HepG2 (cell line): ENCODE measurements at regions not wholly inside any gene's neighbourhood (a gene's known extent, or its start where the extent isn't known, plus 50 kb on each side); places are given as distances from the start of the nearest gene placed in this dataset.
A peak's percentile ranks its signal among the peaks of the same experiment; 100 is the strongest.

Source experiments
- ATAC-seq: fragments of 200-7000 bp; cut with Tn5 transposase; 3 replicates; pipeline ENCODE4 v1.9.1; 2020; ENCODE audit warnings: mild to moderate bottlenecking, moderate library complexity
- BruUV-seq: library from RNA; stranded (reverse); fragments of 400-500 nt; replicated peaks from 2 replicates; lab custom pipeline; 2021; lab: Mats Ljungman, UMichigan
- CTCF ChIA-PET: fragments of 300-600 bp; formaldehyde crosslinking; extraction: SDS; loops from one replicate; lab custom pipeline; 2021; ENCODE audit warnings: low total read pairs, inconsistent platforms, low intra/inter-chr PET ratio; lab: Yijun Ruan, JAX
- POLR2A ChIA-PET: fragments of 350-600 bp; sonication (Branson Sonifier 250); formaldehyde crosslinking; loops from one replicate; lab custom pipeline; 2020; ENCODE audit warnings: antibody characterized with exemption, inconsistent platforms; lab: Yijun Ruan, JAX
- DNase-seq: peaks from one replicate; pipeline ENCODE4 v3.0.0-alpha.2; 2015; ENCODE audit warnings: low spot score
- FAIRE-seq: peaks from 3 replicates; lab custom pipeline; 2011; peaks lifted over from hg19 to GRCh38; lab: Jason Lieb, UNC
- H2AFZ ChIP-seq: one replicate; pipeline ENCODE4 v1.6.1; 2011; ENCODE audit warnings: low read length, inconsistent platforms
- H3K27ac ChIP-seq: fragments of 300-600 bp; 3 replicates; pipeline ENCODE4 v1.8.0; 2011; ENCODE audit warnings: mixed run types, mild to moderate bottlenecking, mixed read lengths, low read length, inconsistent platforms; ENCODE audit not compliant: insufficient read depth; ENCODE audit errors: extremely low read length
- H3K27me3 ChIP-seq, 2 experiments: fragments of 200-600 bp in 1 of 2; 2 replicates in 1 of 2; 3 replicates in 1 of 2; pipeline versions ENCODE4 v1.6.0 to v1.8.0; 2011; ENCODE audit warnings: low read length in 2 of 2, mild to moderate bottlenecking in 2 of 2, moderate library complexity in 2 of 2, inconsistent platforms in 1 of 2; ENCODE audit not compliant: insufficient read depth in 2 of 2, control insufficient read depth in 1 of 2
- H3K36me3 ChIP-seq, 2 experiments: fragments of 200-600 bp in 1 of 2; replicated peaks in 1 of 2; 2 replicates in 1 of 2; 3 replicates in 1 of 2; pipeline versions ENCODE4 v1.5.1 to v1.8.0; 2011; ENCODE audit warnings: low read length in 2 of 2, inconsistent platforms in 1 of 2; ENCODE audit not compliant: insufficient read depth in 2 of 2, control insufficient read depth in 1 of 2
- H3K4me1 ChIP-seq: 2 replicates; pipeline ENCODE4 v1.5.1; 2012; ENCODE audit warnings: low read length, inconsistent platforms; ENCODE audit not compliant: insufficient read depth
- H3K4me2 ChIP-seq: 2 replicates; pipeline ENCODE4 v1.6.0; 2011; ENCODE audit warnings: low read depth, low read length, inconsistent platforms
- H3K4me3 ChIP-seq, 3 experiments: fragments of 200-600 bp in 1 of 3; sonication (generic), shearing (Covaris generic) in 1 of 3; replicated peaks in 1 of 3; 2 replicates each; pipeline ENCODE4 v1.5.1; 2011 to 2016; ENCODE audit warnings: low read length in 3 of 3, inconsistent platforms in 2 of 3, low read depth in 2 of 3, mild to moderate bottlenecking in 2 of 3, control low read depth in 1 of 3, mixed read lengths in 1 of 3; ENCODE audit not compliant: insufficient read depth in 1 of 3
- H3K79me2 ChIP-seq: one replicate; pipeline ENCODE4 v1.6.1; 2011; ENCODE audit warnings: low read length, inconsistent platforms; ENCODE audit not compliant: insufficient read depth
- H3K9ac ChIP-seq: 2 replicates; pipeline ENCODE4 v1.6.0; 2011; ENCODE audit warnings: mild to moderate bottlenecking, low read depth, low read length, inconsistent platforms; ENCODE audit not compliant: insufficient read depth
- H3K9me3 ChIP-seq: 2 replicates; pipeline ENCODE4 v1.5.1; 2012; ENCODE audit warnings: mild to moderate bottlenecking, low read length
- H4K20me1 ChIP-seq: 2 replicates; pipeline ENCODE4 v1.6.0; 2011; ENCODE audit warnings: inconsistent platforms, mild to moderate bottlenecking, low read length, moderate library complexity; ENCODE audit not compliant: insufficient read depth
- ARNTL ChIP-seq: sonication (generic); formaldehyde crosslinking; IDR thresholded peaks from 2 replicates; pipeline ENCODE4 v1.4.0; 2020; ENCODE audit warnings: mild to moderate bottlenecking, missing genetic modification reagents
- BCL6 ChIP-seq: IDR thresholded peaks from 2 replicates; pipeline ENCODE4 v1.6.1; 2016; ENCODE audit warnings: missing genetic modification reagents, missing compliant biosample characterization
- CEBPB ChIP-seq: IDR thresholded peaks from 2 replicates; pipeline ENCODE4 v1.6.1; 2011; ENCODE audit warnings: low read depth, low read length, improper control_type of control experiment, borderline replicate concordance
- ETV6 ChIP-seq: sonication (generic); formaldehyde crosslinking; conservative IDR thresholded peaks from 2 replicates; pipeline ENCODE4 v1.4.0; 2020; ENCODE audit warnings: missing genetic modification reagents
- FIP1L1 ChIP-seq: fragments of 200-400 bp; formaldehyde crosslinking; IDR thresholded peaks from 2 replicates; pipeline ENCODE4 v1.6.1; 2018; ENCODE audit warnings: low read depth, mild to moderate bottlenecking, low read length, moderate library complexity, borderline replicate concordance; ENCODE audit not compliant: insufficient read depth
- POGK ChIP-seq: sonication (generic); formaldehyde crosslinking; conservative IDR thresholded peaks from 2 replicates; pipeline ENCODE4 v1.8.0; 2022; ENCODE audit warnings: mild to moderate bottlenecking, moderate library complexity, missing genetic modification reagents
- ZSCAN30 ChIP-seq: sonication (generic); formaldehyde crosslinking; IDR thresholded peaks from 2 replicates; pipeline ENCODE4 v1.5.0; 2020; ENCODE audit warnings: mild to moderate bottlenecking, missing genetic modification reagents
- WGBS: methylation state at CpG from one replicate; pipeline ENCODE4 v1.1.6; 2017; ENCODE audit warnings: low lambda C conversion rate; 5-methylcytosine and 5-hydroxymethylcytosine counted together
- in situ Hi-C: cut with HindIII; loops from 2 replicates; pipeline ENCODE4 v1.10.0; 2017; ENCODE audit warnings: low pct_unique_long_range_greater_than_20kb; ENCODE audit not compliant: extremely low pct_ligation_motif_present
- intact Hi-C: fragments of 100-400 bp; cut with micrococcal nuclease; formaldehyde crosslinking; loops from one replicate; pipeline ENCODE4 v1.10.0; 2022; ENCODE audit not compliant: unreplicated experiment

- no TSS peak for BruUV-seq
- ATAC-seq = no peak
- CTCF ChIA-PET = no interaction called here
- Histone ChIP-seq H3K4me1 (no peaks in the 10 kb centered on the region), H3K79me2 (no peaks in the 10 kb centered on the region), H3K4me2 (no peak overlapping the region), H3K9ac (no peak overlapping the region), H3K4me3 (no peak overlapping the region), H3K36me3 (no peaks in the 10 kb centered on the region), H4K20me1 (no peaks in the 10 kb centered on the region), H3K27me3 (no peaks in the 10 kb centered on the region), H2AFZ (no peak overlapping the region), H3K9me3 (peaks cover 95% of the 10 kb centered on the region), H3K27ac (no peak overlapping the region)
- in situ Hi-C loops = no loop called here
- no peak for DNase-seq
- intact Hi-C loops = no loop called here
- POLR2A ChIA-PET = no interaction called here
- no peak for TF ChIP-seq FIP1L1
- peak; percentile 80; the same call in 1 of the 2 replicates for TF ChIP-seq CEBPB
- WGBS = 15% methylated on average over 5 of the region's 5 CpGs
- FAIRE-seq = no peak
Observed at GRCh38 chr14:27995691-27996090, 770.9 kb upstream of the FOXG1 start.

GRCh38 chr14:28001002-28001401 is 765.6 kb upstream of the FOXG1 start:
- ATAC-seq = peak; percentile 38; the same call in 2 of the 3 replicates
- Histone ChIP-seq H3K4me2 (no peak overlapping the region), H3K27ac (no peak overlapping the region), H3K36me3 (no peaks in the 10 kb centered on the region), H2AFZ (no peak overlapping the region), H3K4me3 (no peak overlapping the region), H3K27me3 (no peaks in the 10 kb centered on the region), H3K9ac (no peak overlapping the region), H3K9me3 (peaks cover 97% of the 10 kb centered on the region), H3K79me2 (no peaks in the 10 kb centered on the region)
- 23% methylated on average over 5 of the region's 5 CpGs for WGBS
- CTCF ChIA-PET = no interaction called here
- intact Hi-C loops = no loop called here
- BruUV-seq = no TSS peak
- in situ Hi-C loops = no loop called here
- TF ChIP-seq BCL6 (CRISPR knock-in tag) = no peak
- TF ChIP-seq ZSCAN30 (CRISPR knock-in tag) = no peak
- no peak for TF ChIP-seq ETV6
- no peak for TF ChIP-seq ARNTL (CRISPR knock-in tag)
- TF ChIP-seq POGK (CRISPR knock-in tag) = no peak
- TF ChIP-seq, all 625 proteins: peak for 0
- POLR2A ChIA-PET = no interaction called here
- FAIRE-seq = no peak
- Histone ChIP-seq H3K4me1 (no peaks in the 10 kb centered on the region), H4K20me1 (no peaks in the 10 kb centered on the region)
- no peak for DNase-seq
